ENCODE measurements at regions not wholly inside any gene's neighbourhood (a gene's known extent, or its start where the extent isn't known, plus 50 kb on each side); places are given as distances from the start of the nearest gene placed in this dataset.
"Not testable (repeated sequence)": the region's sequence is repeated elsewhere in the genome, so short reads cannot be mapped to it uniquely, and the experiment has no call there.

- POLR2A ChIA-PET, result no interaction called here
- CTCF ChIA-PET, result interaction anchor here (7.3 kb wide), 1 partner anchor 13 kb away, joined by 67 read pairs; no protein-coding TSS in a partner anchor
- no peak overlapping the region for H3K4me3 ChIP-seq (ENCODE audit: low read depth, low read length)
- no peak for DNase-seq (ENCODE audit: low read depth, low spot score)
- TF ChIP-seq, protein P1, sequence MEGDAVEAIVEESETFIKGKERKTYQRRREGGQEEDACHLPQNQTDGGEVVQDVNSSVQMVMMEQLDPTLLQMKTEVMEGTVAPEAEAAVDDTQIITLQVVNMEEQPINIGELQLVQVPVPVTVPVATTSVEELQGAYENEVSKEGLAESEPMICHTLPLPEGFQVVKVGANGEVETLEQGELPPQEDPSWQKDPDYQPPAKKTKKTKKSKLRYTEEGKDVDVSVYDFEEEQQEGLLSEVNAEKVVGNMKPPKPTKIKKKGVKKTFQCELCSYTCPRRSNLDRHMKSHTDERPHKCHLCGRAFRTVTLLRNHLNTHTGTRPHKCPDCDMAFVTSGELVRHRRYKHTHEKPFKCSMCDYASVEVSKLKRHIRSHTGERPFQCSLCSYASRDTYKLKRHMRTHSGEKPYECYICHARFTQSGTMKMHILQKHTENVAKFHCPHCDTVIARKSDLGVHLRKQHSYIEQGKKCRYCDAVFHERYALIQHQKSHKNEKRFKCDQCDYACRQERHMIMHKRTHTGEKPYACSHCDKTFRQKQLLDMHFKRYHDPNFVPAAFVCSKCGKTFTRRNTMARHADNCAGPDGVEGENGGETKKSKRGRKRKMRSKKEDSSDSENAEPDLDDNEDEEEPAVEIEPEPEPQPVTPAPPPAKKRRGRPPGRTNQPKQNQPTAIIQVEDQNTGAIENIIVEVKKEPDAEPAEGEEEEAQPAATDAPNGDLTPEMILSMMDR (IDR thresholded peaks at IDR 0.05; ENCODE audit: insufficient read depth, low read length, missing control alignments), result no peak
Observed at GRCh38 chr16:27627136-27627535, 77.2 kb downstream of the KATNIP start.

GRCh38 chr16:27628241-27628942 lies 78.4 kb downstream of the KATNIP start:
- ChIA-PET CTCF (interaction anchor here (3.3 to 7.3 kb wide), 2 partner anchors 7 to 12 kb away, joined by 13 to 67 read pairs; no protein-coding TSS in a partner anchor), POLR2A (no interaction called here)
- TF ChIP-seq, protein P1 (IDR thresholded peaks at IDR 0.05; ENCODE audit: insufficient read depth, low read length, missing control alignments), result no peak

GRCh38 chr16:27628943-27629462 lies 79.1 kb downstream of the KATNIP start:
- POLR2A ChIA-PET; DNase-seq (ENCODE audit: low read depth, low spot score); H3K4me3 ChIP-seq (ENCODE audit: low read depth, low read length): not testable (repeated sequence)
- CTCF ChIA-PET, result interaction anchor here (1.7 to 7.3 kb wide), 4 partner anchors 8 to 442 kb away, joined by 3 to 67 read pairs (median 14); no protein-coding TSS in a partner anchor

More at GRCh38 chr16:27628241-27628942, 78.4 kb downstream of the KATNIP start:
- no peak overlapping the region for H3K4me3 ChIP-seq (ENCODE audit: low read depth, low read length)
- DNase-seq (ENCODE audit: low read depth, low spot score), result no peak

- ChIA-PET CTCF (interaction anchor here (3.8 to 7.3 kb wide), 2 partner anchors 8 to 439 kb away, joined by 15 to 67 read pairs; no protein-coding TSS in a partner anchor), POLR2A (no interaction called here)
- no peak overlapping the region for H3K4me3 ChIP-seq (ENCODE audit: low read depth, low read length)
- DNase-seq (ENCODE audit: low read depth, low spot score), result no peak
- TF ChIP-seq, protein P1 (IDR thresholded peaks at IDR 0.05; ENCODE audit: insufficient read depth, low read length, missing control alignments), result no peak
Observed at GRCh38 chr16:27632216-27632615, 82.3 kb downstream of the KATNIP start.

- TF ChIP-seq, protein P1 (IDR thresholded peaks at IDR 0.05; ENCODE audit: insufficient read depth, low read length, missing control alignments), result no peak
- no peak for DNase-seq (ENCODE audit: low read depth, low spot score)
- ChIA-PET CTCF (no interaction called here), POLR2A (no interaction called here)
- H3K4me3 ChIP-seq (ENCODE audit: low read depth, low read length), result no peak overlapping the region
Observed at GRCh38 chr16:27633221-27633620, 83.3 kb downstream of the KATNIP start.

- ChIA-PET POLR2A (no interaction called here), CTCF (no interaction called here)
- no peak for DNase-seq (ENCODE audit: low read depth, low spot score)
- TF ChIP-seq, protein P1 (IDR thresholded peaks at IDR 0.05; ENCODE audit: insufficient read depth, low read length, missing control alignments), result no peak
- H3K4me3 ChIP-seq (ENCODE audit: low read depth, low read length), result no peak overlapping the region
Observed at GRCh38 chr16:27633721-27634120, 83.8 kb downstream of the KATNIP start.

Measured in AG04449 (cell line).